HG03108 (cell line): ENCODE measurements at regions not wholly inside any gene's neighbourhood (a gene's known extent, or its start where the extent isn't known, plus 50 kb on each side); places are given as distances from the start of the nearest gene placed in this dataset.

Source experiments
- ATAC-seq: cut with Tn5 transposase; IDR thresholded peaks from one replicate; pipeline ENCODE4 v1.9.1; 2021; ENCODE audit warnings: moderate library complexity; ENCODE audit not compliant: unreplicated experiment

- ATAC-seq = no peak
Observed at GRCh38 chr18:76133873-76134272, 361.2 kb downstream of the ZNF516 start.

- ATAC-seq = no peak
Observed at GRCh38 chr18:76131738-76132137, 363.3 kb downstream of the ZNF516 start.

GRCh38 chr18:76130845-76131244, 364.2 kb downstream of the ZNF516 start:
- no peak for ATAC-seq

GRCh38 chr18:76126327-76126726, 368.7 kb downstream of the ZNF516 start:
- no peak for ATAC-seq

- ATAC-seq = no peak
Observed at GRCh38 chr18:76121011-76121410, 374.0 kb downstream of the ZNF516 start.

- ATAC-seq = no peak
Observed at GRCh38 chr18:76115580-76115979, 379.5 kb downstream of the ZNF516 start.

- ATAC-seq = no peak
Observed at GRCh38 chr18:76113101-76113500, 381.9 kb downstream of the ZNF516 start.

- ATAC-seq = no peak
Observed at GRCh38 chr18:76102626-76103025, 392.4 kb downstream of the ZNF516 start.

GRCh38 chr18:76102156-76102555, 392.9 kb downstream of the ZNF516 start:
- ATAC-seq = no peak

GRCh38 chr18:76099931-76100457, 395.0 kb downstream of the ZNF516 start:
- no peak for ATAC-seq

GRCh38 chr18:76098674-76099411, 396.2 kb downstream of the ZNF516 start:
- no peak for ATAC-seq

- ATAC-seq = no peak
Observed at GRCh38 chr18:76081536-76081935, 413.5 kb downstream of the ZNF516 start.

GRCh38 chr18:76080430-76080829, 414.6 kb downstream of the ZNF516 start:
- ATAC-seq = no peak

- ATAC-seq = no peak
Observed at GRCh38 chr18:76075777-76076176, 419.3 kb downstream of the ZNF516 start.

- ATAC-seq = no peak
Observed at GRCh38 chr18:76064998-76065397, 430.0 kb downstream of the ZNF516 start.

- ATAC-seq = no peak
Observed at GRCh38 chr18:76058146-76058545, 436.9 kb downstream of the ZNF516 start.

- ATAC-seq = no peak
Observed at GRCh38 chr18:76057386-76057785, 437.7 kb downstream of the ZNF516 start.

- no peak for ATAC-seq
Observed at GRCh38 chr18:76056471-76057110, 438.5 kb downstream of the ZNF516 start.

- no peak for ATAC-seq
Observed at GRCh38 chr18:76055578-76055977, 439.5 kb downstream of the ZNF516 start.

GRCh38 chr18:76055025-76055424, 440.0 kb downstream of the ZNF516 start:
- ATAC-seq = no peak

GRCh38 chr18:76054156-76054555, 440.9 kb downstream of the ZNF516 start:
- ATAC-seq = no peak

GRCh38 chr18:76053551-76053950, 441.5 kb downstream of the ZNF516 start:
- ATAC-seq = no peak
